ENCODE measurements at regions not wholly inside any gene's neighbourhood (a gene's known extent, or its start where the extent isn't known, plus 50 kb on each side); places are given as distances from the start of the nearest gene placed in this dataset.

GRCh38 chr3:64903006-64903405 lies 215.2 kb upstream of the ADAMTS9 start:
- Histone ChIP-seq H3K36me3 (ENCODE audit: control insufficient read depth, insufficient read depth, low read length) (no peaks in the 10 kb centered on the region), H3K4me3 (ENCODE audit: low read depth, low read length) (no peak overlapping the region), H3K27me3 (ENCODE audit: control insufficient read depth, insufficient read depth, low read length) (no peaks in the 10 kb centered on the region)
- no peak for TF ChIP-seq CTCF (IDR thresholded peaks at IDR 0.05; ENCODE audit: insufficient read depth, low read length, severe bottlenecking)
- FAIRE-seq (no peak), DNase-seq (ENCODE audit: low read depth) (no peak)

- Histone ChIP-seq H3K36me3 (ENCODE audit: control insufficient read depth, insufficient read depth, low read length) (no peaks in the 10 kb centered on the region), H3K27me3 (ENCODE audit: control insufficient read depth, insufficient read depth, low read length) (no peaks in the 10 kb centered on the region), H3K4me3 (ENCODE audit: low read depth, low read length) (no peak overlapping the region)
- DNase-seq (ENCODE audit: low read depth) (no peak), FAIRE-seq (no peak)
- no peak for TF ChIP-seq CTCF (IDR thresholded peaks at IDR 0.05; ENCODE audit: insufficient read depth, low read length, severe bottlenecking)
These were observed 214.3 kb upstream of the ADAMTS9 start for GRCh38 chr3:64901986-64902516.

- TF ChIP-seq CTCF (IDR thresholded peaks at IDR 0.05; ENCODE audit: insufficient read depth, low read length, severe bottlenecking) = no peak
- Histone ChIP-seq H3K4me3 (ENCODE audit: low read depth, low read length) (no peak overlapping the region), H3K27me3 (ENCODE audit: control insufficient read depth, insufficient read depth, low read length) (no peaks in the 10 kb centered on the region), H3K36me3 (ENCODE audit: control insufficient read depth, insufficient read depth, low read length) (no peaks in the 10 kb centered on the region)
- DNase-seq (ENCODE audit: low read depth) (no peak), FAIRE-seq (no peak)
These were observed 213.7 kb upstream of the ADAMTS9 start for GRCh38 chr3:64901522-64901885.

- H3K36me3 ChIP-seq (ENCODE audit: control insufficient read depth, insufficient read depth, low read length) = no peaks in the 10 kb centered on the region
- peak; percentile 10 for DNase-seq (ENCODE audit: low read depth)
- no peaks in the 10 kb centered on the region for H3K27me3 ChIP-seq (ENCODE audit: control insufficient read depth, insufficient read depth, low read length)
- H3K4me3 ChIP-seq (ENCODE audit: low read depth, low read length) = no peak overlapping the region
- TF ChIP-seq CTCF (IDR thresholded peaks at IDR 0.05; ENCODE audit: insufficient read depth, low read length, severe bottlenecking) = no peak
- FAIRE-seq = no peak
These were observed 213.1 kb upstream of the ADAMTS9 start for GRCh38 chr3:64900617-64901521.

- Histone ChIP-seq H3K36me3 (ENCODE audit: control insufficient read depth, insufficient read depth, low read length) (no peaks in the 10 kb centered on the region), H3K27me3 (ENCODE audit: control insufficient read depth, insufficient read depth, low read length) (no peaks in the 10 kb centered on the region), H3K4me3 (ENCODE audit: low read depth, low read length) (no peak overlapping the region)
- no peak for TF ChIP-seq CTCF (IDR thresholded peaks at IDR 0.05; ENCODE audit: insufficient read depth, low read length, severe bottlenecking)
- no peak for FAIRE-seq
- no peak for DNase-seq (ENCODE audit: low read depth)
These were observed 212.4 kb upstream of the ADAMTS9 start for GRCh38 chr3:64900156-64900555.

Data from bronchial epithelial cell (primary cell).